Panc1 (cell line): ENCODE measurements at regions not wholly inside any gene's neighbourhood (a gene's known extent, or its start where the extent isn't known, plus 50 kb on each side); places are given as distances from the start of the nearest gene placed in this dataset.

Source experiments
- ATAC-seq: fragments of 200-7000 bp; cut with Tn5 transposase; 2 replicates; pipeline ENCODE4 v1.9.1; 2020; ENCODE audit warnings: mild to moderate bottlenecking, moderate library complexity
- BruUV-seq: library from RNA; stranded (reverse); fragments of 400-500 nt; replicated peaks from 2 replicates; lab custom pipeline; 2021; lab: Mats Ljungman, UMichigan
- CTCF ChIA-PET: fragments of 300-600 bp; sonication (Branson Sonifier 250); formaldehyde crosslinking; loops from one replicate; lab custom pipeline; 2022; ENCODE audit warnings: antibody characterized with exemption; lab: Charles Lee
- POLR2A ChIA-PET: fragments of 300-600 bp; sonication (Branson Sonifier 250); formaldehyde crosslinking; loops from one replicate; lab custom pipeline; 2022; ENCODE audit warnings: antibody characterized with exemption; lab: Charles Lee
- DNase-seq: peaks from one replicate; pipeline ENCODE4 v3.0.0-alpha.2; 2010; ENCODE audit warnings: low read depth, low spot score
- H3K27ac ChIP-seq: 2 replicates; pipeline ENCODE4 v1.5.1; 2011; ENCODE audit warnings: mild to moderate bottlenecking, low read length, inconsistent platforms
- H3K27me3 ChIP-seq: fragments of 200-500 bp; sonication (Bioruptor generic); 2 replicates; pipeline ENCODE4 v1.6.0; 2014; ENCODE audit warnings: low read length, inconsistent platforms; ENCODE audit not compliant: control insufficient read depth, insufficient read depth
- H3K36me3 ChIP-seq: fragments of 200-500 bp; sonication (Bioruptor generic); 2 replicates; pipeline ENCODE4 v1.5.1; 2014; ENCODE audit warnings: inconsistent platforms, mild to moderate bottlenecking, low read length, moderate library complexity; ENCODE audit not compliant: control insufficient read depth, insufficient read depth
- H3K4me1 ChIP-seq: 2 replicates; pipeline ENCODE4 v1.5.1; 2011; ENCODE audit warnings: inconsistent platforms, mild to moderate bottlenecking, low read length, moderate library complexity; ENCODE audit not compliant: control insufficient read depth, insufficient read depth
- H3K4me3 ChIP-seq, 2 experiments: 2 replicates each; pipeline ENCODE4 v1.5.1; 2011 to 2012; ENCODE audit warnings: low read depth in 2 of 2, low read length in 2 of 2, mild to moderate bottlenecking in 2 of 2, inconsistent platforms in 1 of 2, moderate library complexity in 1 of 2
- H3K9me3 ChIP-seq: fragments of 200-500 bp; sonication (Bioruptor generic); 2 replicates; pipeline ENCODE4 v1.5.1; 2014; ENCODE audit warnings: low read depth, mild to moderate bottlenecking, inconsistent platforms, low read length, moderate library complexity; ENCODE audit not compliant: control insufficient read depth, insufficient read depth
- CTCF ChIP-seq: fragments of 450-650 bp; IDR thresholded peaks from 2 replicates; pipeline ENCODE4 v1.5.1; 2017; ENCODE audit warnings: mild to moderate bottlenecking
- POLR2AphosphoS5 ChIP-seq: IDR thresholded peaks from 2 replicates; pipeline ENCODE4 v1.6.1; 2012; ENCODE audit warnings: mild to moderate bottlenecking, low read depth, low read length, moderate library complexity
- REST ChIP-seq, 2 experiments: IDR thresholded peaks; 2 replicates each; pipeline ENCODE4 v1.6.1; 2011 to 2012; ENCODE audit warnings: low read depth in 2 of 2, control low read depth in 1 of 2, low read length in 1 of 2, mild to moderate bottlenecking in 1 of 2, moderate library complexity in 1 of 2; ENCODE audit not compliant: insufficient read depth in 1 of 2
- SIN3A ChIP-seq: IDR thresholded peaks from 2 replicates; pipeline ENCODE4 v1.6.1; 2012; ENCODE audit warnings: low read depth, mild to moderate bottlenecking, low read length, moderate library complexity, borderline replicate concordance; ENCODE audit not compliant: insufficient read depth
- TCF7L2 ChIP-seq: IDR thresholded peaks from 2 replicates; pipeline ENCODE4 v1.6.1; 2011; ENCODE audit warnings: mild to moderate bottlenecking, low read depth, low read length, inconsistent platforms
- in situ Hi-C: cut with HindIII; loops from 2 replicates; pipeline ENCODE4 v1.10.0; 2016; ENCODE audit warnings: low sequenced_read_pairs, low pct_unique_long_range_greater_than_20kb
- intact Hi-C: fragments of 100-400 bp; cut with micrococcal nuclease; formaldehyde crosslinking; loops from one replicate; pipeline ENCODE4 v1.10.0; 2022; ENCODE audit not compliant: unreplicated experiment

- ATAC-seq, result no peak
- TF ChIP-seq SIN3A (no peak), TCF7L2 (no peak), REST (IDR thresholded peaks at IDR 0.05; ENCODE audit: insufficient read depth in 1 of 2, low read depth in 2 of 2, low read length in 1 of 2) (no peak), POLR2AphosphoS5 (no peak), CTCF (no peak)
- no peak for DNase-seq
- ChIA-PET CTCF (interaction anchor here (0.6 to 1.9 kb wide), 2 partner anchors 52 to 414 kb away, joined by 3 to 10 read pairs; no protein-coding TSS in a partner anchor), POLR2A (no interaction called here)
- in situ Hi-C loops, result no loop called here
- Histone ChIP-seq H3K9me3 (no peaks in the 10 kb centered on the region), H3K36me3 (no peaks in the 10 kb centered on the region), H3K4me3 (peak overlapping the region; percentile 41 to 68), H3K27me3 (no peaks in the 10 kb centered on the region), H3K4me1 (no peaks in the 10 kb centered on the region), H3K27ac (peak overlapping the region; percentile 81)
- BruUV-seq, result no TSS peak
- intact Hi-C loops, result loop anchor here (2.0 to 10.0 kb wide), 3 partner anchors 230 to 1090 kb away; no protein-coding TSS in a partner anchor
Observed at GRCh38 chr1:98054786-98055185, 134.0 kb upstream of the DPYD start.

GRCh38 chr1:98054367-98054701 lies 133.5 kb upstream of the DPYD start:
- no peaks in the 10 kb centered on the region for H3K4me1 ChIP-seq
- intact Hi-C loops, result loop anchor here (2.0 to 10.0 kb wide), 3 partner anchors 230 to 1090 kb away; no protein-coding TSS in a partner anchor
- no peaks in the 10 kb centered on the region for H3K27me3 ChIP-seq
- ChIA-PET POLR2A (no interaction called here), CTCF (interaction anchor here (0.6 to 1.9 kb wide), 2 partner anchors 52 to 414 kb away, joined by 3 to 10 read pairs; no protein-coding TSS in a partner anchor)
- DNase-seq (no peak), ATAC-seq (no peak)
- BruUV-seq, result no TSS peak
- H3K27ac ChIP-seq, result peak overlapping the region; percentile 81
- no peaks in the 10 kb centered on the region for H3K9me3 ChIP-seq
- H3K36me3 ChIP-seq, result no peaks in the 10 kb centered on the region
- in situ Hi-C loops, result no loop called here
- peak overlapping the region; percentile 41 to 68 for H3K4me3 ChIP-seq
- TF ChIP-seq SIN3A (no peak), REST (IDR thresholded peaks at IDR 0.05; ENCODE audit: insufficient read depth in 1 of 2, low read depth in 2 of 2, low read length in 1 of 2) (no peak), TCF7L2 (no peak), POLR2AphosphoS5 (no peak), CTCF (no peak; the same call in none of the 2 replicates)
